Fibroblast of lung (primary cell): ENCODE measurements at regions not wholly inside any gene's neighbourhood (a gene's known extent, or its start where the extent isn't known, plus 50 kb on each side); places are given as distances from the start of the nearest gene placed in this dataset.
A peak's percentile ranks its signal among the peaks of the same experiment; 100 is the strongest.

Experiments used
- DNase-seq, 2 donors: peaks; one replicate each; pipeline versions ENCODE4 v3.0.0 to v3.0.0-alpha.2; 2010; ENCODE audit warnings: low read depth in 2 of 2
- H2AFZ ChIP-seq: 2 replicates; pipeline ENCODE4 v1.5.1; 2012; ENCODE audit warnings: low read length, control low read depth, inconsistent platforms
- H3K27ac ChIP-seq: 2 replicates; pipeline ENCODE4 v1.5.1; 2011; ENCODE audit warnings: low read length, control low read depth; ENCODE audit not compliant: insufficient read depth
- H3K27me3 ChIP-seq: 2 replicates; pipeline ENCODE4 v1.5.1; 2011; ENCODE audit warnings: mild to moderate bottlenecking, low read length; ENCODE audit not compliant: control insufficient read depth, insufficient read depth
- H3K36me3 ChIP-seq: 2 replicates; pipeline ENCODE4 v1.5.1; 2011; ENCODE audit warnings: low read length; ENCODE audit not compliant: control insufficient read depth, insufficient read depth
- H3K4me1 ChIP-seq: 2 replicates; pipeline ENCODE4 v1.5.1; 2011; ENCODE audit warnings: low read length; ENCODE audit not compliant: control insufficient read depth, insufficient read depth; ENCODE audit errors: extremely low read depth
- H3K4me2 ChIP-seq: 2 replicates; pipeline ENCODE4 v1.5.1; 2011; ENCODE audit warnings: low read length, control low read depth; ENCODE audit not compliant: insufficient read depth; ENCODE audit errors: extremely low read depth
- H3K4me3 ChIP-seq, 4 experiments: fragments of 200-600 bp in 1 of 4; sonication (generic) in 1 of 4; replicated peaks in 1 of 4; 2 replicates each; pipeline ENCODE4 v1.5.1; 2011 to 2016; ENCODE audit warnings: low read length in 4 of 4, low read depth in 3 of 4, mild to moderate bottlenecking in 3 of 4, control low read depth in 2 of 4, inconsistent platforms in 1 of 4, mixed read lengths in 1 of 4; ENCODE audit not compliant: insufficient read depth in 1 of 4; ENCODE audit errors: control extremely low read depth in 1 of 4
- H3K79me2 ChIP-seq: 2 replicates; pipeline ENCODE4 v1.5.1; 2012; ENCODE audit warnings: mild to moderate bottlenecking, low read length, inconsistent platforms; ENCODE audit not compliant: control insufficient read depth, insufficient read depth
- H3K9ac ChIP-seq: 2 replicates; pipeline ENCODE4 v1.5.1; 2011; ENCODE audit warnings: mild to moderate bottlenecking, low read length, control low read depth; ENCODE audit not compliant: insufficient read depth
- H3K9me3 ChIP-seq: 2 replicates; pipeline ENCODE4 v1.5.1; 2012; ENCODE audit warnings: low read depth, low read length; ENCODE audit not compliant: control insufficient read depth, insufficient read depth
- H4K20me1 ChIP-seq: 2 replicates; pipeline ENCODE4 v1.5.1; 2011; ENCODE audit warnings: low read length; ENCODE audit not compliant: control insufficient read depth, insufficient read depth; ENCODE audit errors: extremely low read depth
- EZH2 ChIP-seq: IDR thresholded peaks from 2 replicates; pipeline ENCODE4 v1.5.1; 2012; ENCODE audit warnings: low read length, control low read depth, mild to moderate bottlenecking; ENCODE audit errors: missing control alignments
- TF ChIP-seq, protein P1 (sequence below), 2 donors: IDR thresholded peaks in 1 of 2; conservative IDR thresholded peaks in 1 of 2; 1 replicate in 1 of 2; 2 replicates in 1 of 2; pipeline ENCODE4 v1.5.1; 2011 to 2012; ENCODE audit warnings: low read length in 2 of 2, control low read depth in 1 of 2, inconsistent platforms in 1 of 2, low read depth in 1 of 2, mild to moderate bottlenecking in 1 of 2

DNA sequence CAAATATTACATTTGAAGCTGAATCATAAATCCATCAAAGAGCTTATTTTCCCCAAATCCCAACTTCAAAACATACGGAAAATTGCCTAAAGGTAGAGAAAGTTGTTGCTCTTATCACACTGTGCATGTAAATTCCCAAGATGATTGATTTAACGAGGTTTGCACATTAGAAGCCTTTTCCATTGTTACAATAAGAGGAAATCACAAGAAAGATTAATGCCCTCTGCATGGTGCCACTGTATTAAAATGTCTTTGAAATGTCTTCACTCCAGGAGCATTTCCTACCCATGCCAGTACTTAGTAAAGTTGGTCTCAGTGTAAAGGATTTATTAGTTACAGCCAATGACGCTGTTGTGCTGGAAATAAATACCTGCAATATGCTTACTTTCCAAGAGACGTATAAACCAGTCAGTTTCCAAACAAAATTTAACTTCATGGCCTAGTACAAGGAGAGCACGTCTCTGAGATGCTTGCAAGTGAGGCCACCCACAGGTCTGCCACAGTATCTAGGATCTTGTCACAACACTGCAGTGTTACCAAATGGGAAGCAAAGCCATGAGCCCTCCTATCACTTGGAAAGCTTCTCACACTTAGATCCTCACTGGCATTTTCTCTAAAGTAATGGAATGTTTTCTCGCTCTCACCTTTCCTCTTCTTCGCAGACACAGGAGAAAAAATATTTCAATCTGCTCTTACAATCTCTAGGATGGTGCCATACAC, 112.4 kb downstream of the CETN3 start:
- no peak overlapping the region for H2AFZ ChIP-seq
- H3K4me2 ChIP-seq = no peak overlapping the region
- no peaks in the 10 kb centered on the region for H4K20me1 ChIP-seq
- DNase-seq = no peak
- no peaks in the 10 kb centered on the region for H3K9me3 ChIP-seq
- no peaks in the 10 kb centered on the region for H3K4me1 ChIP-seq
- H3K79me2 ChIP-seq = no peaks in the 10 kb centered on the region
- no peak overlapping the region for H3K27ac ChIP-seq
- no peak overlapping the region for H3K4me3 ChIP-seq
- H3K27me3 ChIP-seq = no peaks in the 10 kb centered on the region
- TF ChIP-seq, protein P1, sequence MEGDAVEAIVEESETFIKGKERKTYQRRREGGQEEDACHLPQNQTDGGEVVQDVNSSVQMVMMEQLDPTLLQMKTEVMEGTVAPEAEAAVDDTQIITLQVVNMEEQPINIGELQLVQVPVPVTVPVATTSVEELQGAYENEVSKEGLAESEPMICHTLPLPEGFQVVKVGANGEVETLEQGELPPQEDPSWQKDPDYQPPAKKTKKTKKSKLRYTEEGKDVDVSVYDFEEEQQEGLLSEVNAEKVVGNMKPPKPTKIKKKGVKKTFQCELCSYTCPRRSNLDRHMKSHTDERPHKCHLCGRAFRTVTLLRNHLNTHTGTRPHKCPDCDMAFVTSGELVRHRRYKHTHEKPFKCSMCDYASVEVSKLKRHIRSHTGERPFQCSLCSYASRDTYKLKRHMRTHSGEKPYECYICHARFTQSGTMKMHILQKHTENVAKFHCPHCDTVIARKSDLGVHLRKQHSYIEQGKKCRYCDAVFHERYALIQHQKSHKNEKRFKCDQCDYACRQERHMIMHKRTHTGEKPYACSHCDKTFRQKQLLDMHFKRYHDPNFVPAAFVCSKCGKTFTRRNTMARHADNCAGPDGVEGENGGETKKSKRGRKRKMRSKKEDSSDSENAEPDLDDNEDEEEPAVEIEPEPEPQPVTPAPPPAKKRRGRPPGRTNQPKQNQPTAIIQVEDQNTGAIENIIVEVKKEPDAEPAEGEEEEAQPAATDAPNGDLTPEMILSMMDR (conservative IDR thresholded peaks at IDR 0.05 in 1 of 2, IDR thresholded peaks at IDR 0.05 in 1 of 2; ENCODE audit: low read depth in 1 of 2, low read length in 2 of 2) = no peak
- TF ChIP-seq EZH2 = no peak
- no peaks in the 10 kb centered on the region for H3K36me3 ChIP-seq
- no peak overlapping the region for H3K9ac ChIP-seq

DNA sequence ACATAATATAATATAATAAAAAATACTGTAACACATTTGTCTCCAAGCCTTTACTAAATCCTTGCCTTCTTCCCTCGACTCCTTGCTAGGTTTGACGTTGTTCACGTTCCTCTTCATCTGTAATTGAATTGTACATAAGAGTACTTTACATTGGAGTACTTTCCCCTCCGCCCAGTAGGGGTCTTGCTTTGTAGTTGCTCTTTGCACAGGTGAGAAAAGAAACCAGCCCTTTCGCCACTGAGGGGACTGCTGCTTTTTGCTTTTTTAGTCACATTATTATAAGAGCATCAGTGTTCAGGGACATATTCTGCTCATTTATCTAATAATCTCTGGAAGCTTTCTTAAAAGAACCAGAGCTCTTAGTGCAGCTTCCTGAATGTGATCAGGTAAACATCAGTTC, 115.0 kb downstream of the CETN3 start:
- Histone ChIP-seq H3K79me2 (no peaks in the 10 kb centered on the region), H2AFZ (no peak overlapping the region), H4K20me1 (no peaks in the 10 kb centered on the region), H3K4me2 (no peak overlapping the region), H3K4me3 (no peak overlapping the region), H3K36me3 (no peaks in the 10 kb centered on the region), H3K9me3 (no peaks in the 10 kb centered on the region), H3K9ac (no peak overlapping the region), H3K4me1 (no peaks in the 10 kb centered on the region), H3K27me3 (no peaks in the 10 kb centered on the region), H3K27ac (no peak overlapping the region)
- no peak for TF ChIP-seq EZH2
- TF ChIP-seq, protein P1 (conservative IDR thresholded peaks at IDR 0.05 in 1 of 2, IDR thresholded peaks at IDR 0.05 in 1 of 2; ENCODE audit: low read depth in 1 of 2, low read length in 2 of 2) = no peak
- no peak for DNase-seq

DNA sequence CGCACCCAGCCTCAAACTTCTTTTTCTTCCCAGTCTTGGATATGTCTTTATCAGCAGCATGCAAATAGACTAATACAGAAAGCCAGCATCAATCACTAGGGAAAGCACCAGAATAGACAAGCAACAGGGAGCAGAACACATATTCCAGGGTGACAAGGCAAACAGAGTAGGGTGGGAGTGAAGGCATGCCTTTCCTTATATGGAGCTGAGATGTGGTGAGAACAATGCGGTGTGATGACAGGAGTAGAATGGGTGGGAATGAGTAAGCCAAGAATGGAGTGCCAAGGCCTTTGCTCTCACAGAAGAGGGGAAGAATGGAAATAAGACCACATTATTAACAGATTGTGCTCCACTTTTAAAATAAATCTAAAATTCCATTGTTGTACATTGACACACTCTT, 115.6 kb downstream of the CETN3 start:
- no peaks in the 10 kb centered on the region for H3K4me1 ChIP-seq
- no peak for TF ChIP-seq EZH2
- TF ChIP-seq, protein P1 (conservative IDR thresholded peaks at IDR 0.05 in 1 of 2, IDR thresholded peaks at IDR 0.05 in 1 of 2; ENCODE audit: low read depth in 1 of 2, low read length in 2 of 2) = no peak
- no peaks in the 10 kb centered on the region for H4K20me1 ChIP-seq
- H3K9ac ChIP-seq = no peak overlapping the region
- H3K36me3 ChIP-seq = no peaks in the 10 kb centered on the region
- no peak overlapping the region for H3K4me2 ChIP-seq
- H3K9me3 ChIP-seq = no peaks in the 10 kb centered on the region
- no peaks in the 10 kb centered on the region for H3K79me2 ChIP-seq
- no peak overlapping the region for H3K4me3 ChIP-seq
- H3K27me3 ChIP-seq = no peaks in the 10 kb centered on the region
- peak; percentile 57 to 99 for DNase-seq
- H2AFZ ChIP-seq = no peak overlapping the region
- no peak overlapping the region for H3K27ac ChIP-seq
